GM23338 (cell line): ENCODE measurements at regions not wholly inside any gene's neighbourhood (a gene's known extent, or its start where the extent isn't known, plus 50 kb on each side); places are given as distances from the start of the nearest gene placed in this dataset.
A peak's percentile ranks its signal among the peaks of the same experiment; 100 is the strongest.

ENCODE experiments used
- ATAC-seq: fragments of 200-7000 bp; cut with Tn5 transposase; 3 replicates; pipeline ENCODE4 v1.9.1; 2020
- DNase-seq: peaks from one replicate; pipeline ENCODE4 v3.0.0-alpha.2; 2015; ENCODE audit warnings: low spot score
- H2AFZ ChIP-seq: fragments of 200-600 bp; sonication (generic); 2 replicates; pipeline ENCODE4 v1.8.0; 2016; ENCODE audit warnings: antibody characterized with exemption, mild to moderate bottlenecking, moderate library complexity
- H3F3A ChIP-seq: fragments of 200-600 bp; sonication (generic); replicated peaks from 2 replicates; pipeline ENCODE4 v1.8.0; 2017; ENCODE audit warnings: antibody characterized with exemption, mixed run types, low read depth
- H3K27ac ChIP-seq: fragments of 200-600 bp; sonication (generic); 2 replicates; pipeline ENCODE4 v1.6.1; 2016; ENCODE audit warnings: low read depth
- H3K27me3 ChIP-seq: fragments of 200-600 bp; sonication (generic); 2 replicates; pipeline ENCODE4 v1.8.0; 2016; ENCODE audit warnings: mild to moderate bottlenecking, mixed run types, moderate library complexity; ENCODE audit not compliant: insufficient read depth
- H3K36me3 ChIP-seq: fragments of 200-600 bp; sonication (generic); 2 replicates; pipeline ENCODE4 v1.8.0; 2016; ENCODE audit warnings: mild to moderate bottlenecking; ENCODE audit not compliant: insufficient read depth
- H3K4me1 ChIP-seq: fragments of 200-600 bp; sonication (generic); 2 replicates; pipeline ENCODE4 v1.8.0; 2016; ENCODE audit warnings: mild to moderate bottlenecking, moderate library complexity; ENCODE audit not compliant: insufficient read depth
- H3K4me2 ChIP-seq: fragments of 200-600 bp; sonication (generic); 2 replicates; pipeline ENCODE4 v1.7.1; 2017; ENCODE audit warnings: mixed run types
- H3K4me3 ChIP-seq: fragments of 200-600 bp; sonication (generic); 2 replicates; pipeline ENCODE4 v1.6.1; 2016; ENCODE audit warnings: mixed run types
- H3K79me2 ChIP-seq: fragments of 200-600 bp; sonication (generic); replicated peaks from 2 replicates; pipeline ENCODE4 v1.8.0; 2017; ENCODE audit warnings: mild to moderate bottlenecking; ENCODE audit not compliant: insufficient read depth
- H3K9me2 ChIP-seq: fragments of 200-600 bp; sonication (generic); 2 replicates; pipeline ENCODE4 v1.8.0; 2017; ENCODE audit not compliant: insufficient read depth
- H4K20me1 ChIP-seq: fragments of 200-600 bp; sonication (generic); replicated peaks from 2 replicates; pipeline ENCODE4 v1.8.0; 2017; ENCODE audit warnings: mild to moderate bottlenecking; ENCODE audit not compliant: insufficient read depth
- H3K27ac Mint-ChIP-seq: 2 replicates; pipeline ENCODE4 v1.8.0; 2020; ENCODE audit warnings: inconsistent platforms, mild to moderate bottlenecking, moderate library complexity, mixed read lengths
- H3K27me3 Mint-ChIP-seq: 3 replicates; pipeline ENCODE4 v1.8.0; 2022; ENCODE audit warnings: low read depth, mild to moderate bottlenecking, moderate library complexity, mixed read lengths, inconsistent platforms; ENCODE audit not compliant: insufficient read depth, poor library complexity
- H3K36me3 Mint-ChIP-seq: 3 replicates; pipeline ENCODE4 v1.8.0; 2021; ENCODE audit warnings: low read depth, mild to moderate bottlenecking, inconsistent platforms, moderate library complexity, mixed read lengths
- H3K4me1 Mint-ChIP-seq: 3 replicates; pipeline ENCODE4 v1.8.0; 2020; ENCODE audit warnings: mild to moderate bottlenecking, inconsistent platforms, mixed read lengths
- H3K4me3 Mint-ChIP-seq: 3 replicates; pipeline ENCODE4 v1.8.0; 2021; ENCODE audit warnings: moderate library complexity, mild to moderate bottlenecking, inconsistent platforms, mixed read lengths
- H3K9me3 Mint-ChIP-seq: 3 replicates; pipeline ENCODE4 v1.8.0; 2020; ENCODE audit warnings: moderate library complexity, mild to moderate bottlenecking, inconsistent platforms, mixed read lengths
- CREB1 ChIP-seq: fragments of 250-450 bp; sonication (Bioruptor Pico); IDR thresholded peaks from 2 replicates; pipeline ENCODE4 v1.5.0; 2020; ENCODE audit warnings: low read depth, mild to moderate bottlenecking, moderate library complexity
- EZH2 ChIP-seq: fragments of 200-600 bp; sonication (generic); IDR thresholded peaks from one replicate; pipeline ENCODE4 v1.8.0; 2017; ENCODE audit warnings: antibody characterized with exemption, mild to moderate bottlenecking, low read depth; ENCODE audit not compliant: unreplicated experiment
- EZH2phosphoT487 ChIP-seq: fragments of 200-600 bp; sonication (generic); IDR thresholded peaks from one replicate; pipeline ENCODE4 v1.8.1; 2018; ENCODE audit warnings: antibody characterized with exemption; ENCODE audit not compliant: unreplicated experiment
- JUNB ChIP-seq: IDR thresholded peaks from one replicate; pipeline ENCODE4 v1.6.1; 2016; ENCODE audit warnings: antibody characterized with exemption; ENCODE audit not compliant: unreplicated experiment
- POLR2AphosphoS5 ChIP-seq: IDR thresholded peaks from 2 replicates; pipeline ENCODE4 v1.6.1; 2016; ENCODE audit warnings: antibody characterized with exemption, low read depth
- STAT1 ChIP-seq: IDR thresholded peaks from one replicate; pipeline ENCODE4 v1.6.1; 2016; ENCODE audit warnings: antibody characterized with exemption; ENCODE audit not compliant: unreplicated experiment
- ZNF331 ChIP-seq: fragments of 250-450 bp; sonication (Bioruptor Pico); IDR thresholded peaks from 2 replicates; pipeline ENCODE4 v1.5.0; 2020; ENCODE audit warnings: low read depth, mild to moderate bottlenecking, moderate library complexity
- TF ChIP-seq, protein P1 (sequence below): IDR thresholded peaks from 2 replicates; pipeline ENCODE4 v1.6.1; 2016; ENCODE audit warnings: antibody characterized with exemption
- TF ChIP-seq, protein P2 (sequence below), 2 experiments: fragments of 200-600 bp in 1 of 2; sonication (generic) in 1 of 2; conservative IDR thresholded peaks; 2 replicates each; pipeline versions ENCODE4 v1.5.1 to v1.6.1; 2016 to 2017; ENCODE audit warnings: antibody characterized with exemption in 2 of 2, low read depth in 2 of 2, mild to moderate bottlenecking in 2 of 2, moderate library complexity in 1 of 2

DNA sequence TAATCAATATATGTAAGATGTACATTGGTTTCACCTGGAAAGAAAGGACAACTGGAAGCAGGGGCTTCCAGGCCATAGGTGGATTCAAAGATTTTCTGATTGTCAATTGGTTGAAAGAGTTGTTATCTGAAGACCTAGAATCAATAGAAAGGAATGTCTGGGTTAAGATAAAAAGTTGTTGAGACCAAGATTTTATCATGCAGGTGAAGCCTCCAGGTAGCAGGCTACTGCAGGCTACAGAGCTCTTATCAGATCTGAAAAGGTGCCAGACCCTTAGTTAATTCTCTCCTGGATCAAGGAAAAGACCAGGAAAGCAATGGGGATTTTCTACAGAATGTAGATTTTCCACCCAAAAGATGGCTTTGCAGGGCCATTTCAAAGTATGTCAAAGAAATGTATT is 487.2 kb downstream of the BTBD3 start:
- DNase-seq (no peak), ATAC-seq (no peak)
- Histone ChIP-seq H4K20me1 (no peaks in the 10 kb centered on the region), H3K27me3 (no peaks in the 10 kb centered on the region), H3K4me3 (no peak overlapping the region), H3F3A (no peaks in the 10 kb centered on the region), H3K4me1 (no peaks in the 10 kb centered on the region), H3K4me2 (no peak overlapping the region), H3K27ac (no peak overlapping the region), H3K36me3 (peaks cover 10% of the 10 kb centered on the region; the same call in 1 of the 2 replicates), H3K9me2 (peaks cover 15% of the 10 kb centered on the region; the same call in 1 of the 2 replicates), H3K79me2 (no peaks in the 10 kb centered on the region), H2AFZ (no peak overlapping the region)
- Mint-ChIP-seq H3K9me3 (peaks cover 46% of the 10 kb centered on the region), H3K36me3 (peaks cover 24% of the 10 kb centered on the region), H3K27ac (no peak overlapping the region), H3K4me3 (no peak overlapping the region), H3K4me1 (no peaks in the 10 kb centered on the region), H3K27me3 (no peaks in the 10 kb centered on the region)
- TF ChIP-seq CREB1 (no peak), EZH2phosphoT487 (no peak)

DNA sequence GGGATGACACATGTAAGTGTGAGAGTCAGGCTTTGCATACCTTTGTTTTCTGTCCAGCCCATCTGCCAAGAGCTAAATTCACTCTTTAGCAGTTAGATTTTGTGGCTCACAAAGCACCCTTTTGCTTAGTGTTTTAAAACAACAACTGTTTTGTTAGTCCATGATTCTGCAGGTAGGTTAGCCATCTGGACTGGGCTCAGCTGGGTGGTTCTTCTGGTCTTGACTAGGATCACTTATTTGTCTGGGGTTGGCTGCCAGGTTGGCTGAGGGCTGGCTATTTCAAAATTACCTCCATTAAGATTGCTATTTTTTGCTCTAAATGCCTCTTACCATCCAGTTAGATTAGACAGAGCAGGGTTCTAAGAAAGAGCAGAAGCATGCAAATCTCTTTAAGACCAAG is 489.3 kb downstream of the BTBD3 start:
- Histone ChIP-seq H3K4me1 (no peaks in the 10 kb centered on the region), H3K79me2 (no peaks in the 10 kb centered on the region), H2AFZ (no peak overlapping the region), H3K27me3 (no peaks in the 10 kb centered on the region), H3K27ac (no peak overlapping the region), H3K4me3 (no peak overlapping the region), H3K4me2 (no peak overlapping the region), H3K36me3 (peaks cover 10% of the 10 kb centered on the region; the same call in 1 of the 2 replicates), H3K9me2 (peaks cover 14% of the 10 kb centered on the region), H4K20me1 (no peaks in the 10 kb centered on the region), H3F3A (no peaks in the 10 kb centered on the region)
- no peak overlapping the region for H3K4me3 Mint-ChIP-seq
- no peaks in the 10 kb centered on the region for H3K27me3 Mint-ChIP-seq
- H3K9me3 Mint-ChIP-seq = peaks cover 47% of the 10 kb centered on the region
- H3K4me1 Mint-ChIP-seq = peaks cover 9% of the 10 kb centered on the region
- DNase-seq (no peak), ATAC-seq (no peak)
- H3K36me3 Mint-ChIP-seq = peaks cover 24% of the 10 kb centered on the region
- H3K27ac Mint-ChIP-seq = no peak overlapping the region
- TF ChIP-seq ZNF331 (CRISPR knock-in tag) = peak; percentile 96
- TF ChIP-seq CREB1 = no peak
- TF ChIP-seq, protein P1, sequence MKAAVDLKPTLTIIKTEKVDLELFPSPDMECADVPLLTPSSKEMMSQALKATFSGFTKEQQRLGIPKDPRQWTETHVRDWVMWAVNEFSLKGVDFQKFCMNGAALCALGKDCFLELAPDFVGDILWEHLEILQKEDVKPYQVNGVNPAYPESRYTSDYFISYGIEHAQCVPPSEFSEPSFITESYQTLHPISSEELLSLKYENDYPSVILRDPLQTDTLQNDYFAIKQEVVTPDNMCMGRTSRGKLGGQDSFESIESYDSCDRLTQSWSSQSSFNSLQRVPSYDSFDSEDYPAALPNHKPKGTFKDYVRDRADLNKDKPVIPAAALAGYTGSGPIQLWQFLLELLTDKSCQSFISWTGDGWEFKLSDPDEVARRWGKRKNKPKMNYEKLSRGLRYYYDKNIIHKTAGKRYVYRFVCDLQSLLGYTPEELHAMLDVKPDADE = no peak

DNA sequence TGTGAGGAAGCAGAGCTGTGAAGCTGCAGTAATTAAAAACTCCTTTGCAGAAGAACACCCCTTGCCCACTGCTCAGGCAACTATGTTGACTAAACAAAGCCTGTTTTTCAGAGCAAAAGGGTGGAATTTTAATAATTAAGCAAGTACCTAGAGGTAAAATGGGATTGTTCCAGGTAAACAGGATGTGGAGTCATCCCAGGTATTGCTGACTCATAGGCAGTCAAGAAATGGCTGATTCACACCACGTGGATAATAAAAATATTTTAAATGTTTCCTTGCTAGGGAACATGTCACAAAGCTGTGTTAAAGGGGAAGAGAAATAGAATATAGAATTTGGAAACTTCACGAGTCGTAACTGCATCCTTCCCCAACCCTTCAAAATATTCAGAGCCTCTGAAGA is 491.8 kb downstream of the BTBD3 start:
- no peak overlapping the region for H3K4me3 Mint-ChIP-seq
- no peak overlapping the region for H3K27ac ChIP-seq
- H2AFZ ChIP-seq = no peak overlapping the region
- no peaks in the 10 kb centered on the region for H3K79me2 ChIP-seq
- H3K36me3 Mint-ChIP-seq = peaks cover 22% of the 10 kb centered on the region
- no peak overlapping the region for H3K4me3 ChIP-seq
- H3K27ac Mint-ChIP-seq = no peak overlapping the region
- peaks cover 10% of the 10 kb centered on the region; the same call in 1 of the 2 replicates for H3K36me3 ChIP-seq
- H3K27me3 Mint-ChIP-seq = no peaks in the 10 kb centered on the region
- H3F3A ChIP-seq = no peaks in the 10 kb centered on the region
- H3K9me2 ChIP-seq = peaks cover 4% of the 10 kb centered on the region
- ATAC-seq (no peak), DNase-seq (no peak)
- no peaks in the 10 kb centered on the region for H3K27me3 ChIP-seq
- H4K20me1 ChIP-seq = no peaks in the 10 kb centered on the region
- TF ChIP-seq, protein P2, sequence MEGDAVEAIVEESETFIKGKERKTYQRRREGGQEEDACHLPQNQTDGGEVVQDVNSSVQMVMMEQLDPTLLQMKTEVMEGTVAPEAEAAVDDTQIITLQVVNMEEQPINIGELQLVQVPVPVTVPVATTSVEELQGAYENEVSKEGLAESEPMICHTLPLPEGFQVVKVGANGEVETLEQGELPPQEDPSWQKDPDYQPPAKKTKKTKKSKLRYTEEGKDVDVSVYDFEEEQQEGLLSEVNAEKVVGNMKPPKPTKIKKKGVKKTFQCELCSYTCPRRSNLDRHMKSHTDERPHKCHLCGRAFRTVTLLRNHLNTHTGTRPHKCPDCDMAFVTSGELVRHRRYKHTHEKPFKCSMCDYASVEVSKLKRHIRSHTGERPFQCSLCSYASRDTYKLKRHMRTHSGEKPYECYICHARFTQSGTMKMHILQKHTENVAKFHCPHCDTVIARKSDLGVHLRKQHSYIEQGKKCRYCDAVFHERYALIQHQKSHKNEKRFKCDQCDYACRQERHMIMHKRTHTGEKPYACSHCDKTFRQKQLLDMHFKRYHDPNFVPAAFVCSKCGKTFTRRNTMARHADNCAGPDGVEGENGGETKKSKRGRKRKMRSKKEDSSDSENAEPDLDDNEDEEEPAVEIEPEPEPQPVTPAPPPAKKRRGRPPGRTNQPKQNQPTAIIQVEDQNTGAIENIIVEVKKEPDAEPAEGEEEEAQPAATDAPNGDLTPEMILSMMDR (conservative IDR thresholded peaks at IDR 0.05; ENCODE audit: low read depth in 2 of 2) = no peak
- TF ChIP-seq JUNB (no peak), CREB1 (no peak), EZH2 (no peak), STAT1 (no peak), POLR2AphosphoS5 (no peak), ZNF331 (CRISPR knock-in tag) (no peak)
- TF ChIP-seq, protein P1 = no peak
- peaks cover 41% of the 10 kb centered on the region for H3K9me3 Mint-ChIP-seq
- no peak overlapping the region for H3K4me2 ChIP-seq
- H3K4me1 Mint-ChIP-seq = peaks cover 9% of the 10 kb centered on the region
- H3K4me1 ChIP-seq = peaks cover 1% of the 10 kb centered on the region; the same call in 1 of the 2 replicates
